MM.1S (cell line): ENCODE measurements at regions not wholly inside any gene's neighbourhood (a gene's known extent, or its start where the extent isn't known, plus 50 kb on each side); places are given as distances from the start of the nearest gene placed in this dataset.
A peak's percentile ranks its signal among the peaks of the same experiment; 100 is the strongest.
"Not testable (repeated sequence)": the region's sequence is repeated elsewhere in the genome, so short reads cannot be mapped to it uniquely, and the experiment has no call there.

Experiments
- DNase-seq: peaks from one replicate; pipeline ENCODE4 v3.0.0-alpha.2; 2015
- H2AFZ ChIP-seq: fragments of 300-600 bp; sonication (generic); 2 replicates; pipeline ENCODE4 v1.6.0; 2016; ENCODE audit warnings: antibody characterized with exemption, low read length
- H3F3A ChIP-seq: fragments of 300-600 bp; sonication (generic); 2 replicates; pipeline ENCODE4 v1.6.1; 2016; ENCODE audit warnings: mild to moderate bottlenecking, antibody characterized with exemption, low read length, moderate library complexity, mixed read lengths; ENCODE audit not compliant: insufficient read depth
- H3K27ac ChIP-seq: fragments of 300-600 bp; sonication (generic); 2 replicates; pipeline ENCODE4 v1.5.1; 2016; ENCODE audit warnings: mild to moderate bottlenecking, low read length
- H3K27me3 ChIP-seq: fragments of 300-600 bp; sonication (generic); replicated peaks from 2 replicates; pipeline ENCODE4 v1.6.0; 2016; ENCODE audit warnings: low read length; ENCODE audit not compliant: insufficient read depth
- H3K36me3 ChIP-seq: fragments of 300-600 bp; sonication (generic); replicated peaks from 2 replicates; pipeline ENCODE4 v1.6.1; 2016; ENCODE audit warnings: mild to moderate bottlenecking, low read length, mixed read lengths; ENCODE audit not compliant: insufficient read depth
- H3K4me1 ChIP-seq: fragments of 300-600 bp; sonication (generic); 2 replicates; pipeline ENCODE4 v1.6.1; 2016; ENCODE audit warnings: low read length, mixed read lengths
- H3K4me2 ChIP-seq: fragments of 300-600 bp; sonication (generic); 2 replicates; pipeline ENCODE4 v1.6.0; 2016; ENCODE audit warnings: low read depth, low read length
- H3K4me3 ChIP-seq: fragments of 300-600 bp; sonication (generic); 2 replicates; pipeline ENCODE4 v1.5.1; 2016; ENCODE audit warnings: low read length, mixed read lengths
- H3K79me2 ChIP-seq: fragments of 300-600 bp; sonication (generic); 2 replicates; pipeline ENCODE4 v1.6.1; 2016; ENCODE audit warnings: mixed run types, low read length, mixed read lengths
- H3K9ac ChIP-seq: fragments of 300-600 bp; sonication (generic); 2 replicates; pipeline ENCODE4 v1.6.1; 2016; ENCODE audit warnings: low read length, mixed read lengths
- H3K9me2 ChIP-seq: fragments of 300-600 bp; sonication (generic); replicated peaks from 2 replicates; pipeline ENCODE4 v1.6.1; 2016; ENCODE audit warnings: mild to moderate bottlenecking, low read length, mixed read lengths; ENCODE audit not compliant: insufficient read depth
- H3K9me3 ChIP-seq: fragments of 300-600 bp; sonication (generic); replicated peaks from 2 replicates; pipeline ENCODE4 v1.6.1; 2016; ENCODE audit warnings: mild to moderate bottlenecking, low read length, mixed read lengths; ENCODE audit not compliant: insufficient read depth
- H4K20me1 ChIP-seq: fragments of 300-600 bp; sonication (generic); 2 replicates; pipeline ENCODE4 v1.6.1; 2016; ENCODE audit warnings: mild to moderate bottlenecking, low read length, moderate library complexity, mixed read lengths; ENCODE audit not compliant: insufficient read depth

GRCh38 chr2:111453816-111454215, 333.1 kb downstream of the BCL2L11 start:
- not testable (repeated sequence) for H3K9ac ChIP-seq, DNase-seq, H3K36me3 ChIP-seq, H3K4me1 ChIP-seq, H2AFZ ChIP-seq, H3K27ac ChIP-seq, H3K4me2 ChIP-seq, H3K9me3 ChIP-seq, H4K20me1 ChIP-seq, H3K4me3 ChIP-seq, H3K27me3 ChIP-seq, H3F3A ChIP-seq, H3K9me2 ChIP-seq
- H3K79me2 ChIP-seq = peaks cover 50% of the 10 kb centered on the region

GRCh38 chr2:111454404-111454803, 333.7 kb downstream of the BCL2L11 start:
- H3K27me3 ChIP-seq, H3K36me3 ChIP-seq, H3K9ac ChIP-seq, H3K9me3 ChIP-seq, H3K4me2 ChIP-seq, H3K27ac ChIP-seq, H3F3A ChIP-seq, H2AFZ ChIP-seq, H4K20me1 ChIP-seq, H3K4me3 ChIP-seq, H3K4me1 ChIP-seq, H3K9me2 ChIP-seq: not testable (repeated sequence)
- peak; percentile 40 for DNase-seq
- peaks cover 50% of the 10 kb centered on the region for H3K79me2 ChIP-seq

DNA sequence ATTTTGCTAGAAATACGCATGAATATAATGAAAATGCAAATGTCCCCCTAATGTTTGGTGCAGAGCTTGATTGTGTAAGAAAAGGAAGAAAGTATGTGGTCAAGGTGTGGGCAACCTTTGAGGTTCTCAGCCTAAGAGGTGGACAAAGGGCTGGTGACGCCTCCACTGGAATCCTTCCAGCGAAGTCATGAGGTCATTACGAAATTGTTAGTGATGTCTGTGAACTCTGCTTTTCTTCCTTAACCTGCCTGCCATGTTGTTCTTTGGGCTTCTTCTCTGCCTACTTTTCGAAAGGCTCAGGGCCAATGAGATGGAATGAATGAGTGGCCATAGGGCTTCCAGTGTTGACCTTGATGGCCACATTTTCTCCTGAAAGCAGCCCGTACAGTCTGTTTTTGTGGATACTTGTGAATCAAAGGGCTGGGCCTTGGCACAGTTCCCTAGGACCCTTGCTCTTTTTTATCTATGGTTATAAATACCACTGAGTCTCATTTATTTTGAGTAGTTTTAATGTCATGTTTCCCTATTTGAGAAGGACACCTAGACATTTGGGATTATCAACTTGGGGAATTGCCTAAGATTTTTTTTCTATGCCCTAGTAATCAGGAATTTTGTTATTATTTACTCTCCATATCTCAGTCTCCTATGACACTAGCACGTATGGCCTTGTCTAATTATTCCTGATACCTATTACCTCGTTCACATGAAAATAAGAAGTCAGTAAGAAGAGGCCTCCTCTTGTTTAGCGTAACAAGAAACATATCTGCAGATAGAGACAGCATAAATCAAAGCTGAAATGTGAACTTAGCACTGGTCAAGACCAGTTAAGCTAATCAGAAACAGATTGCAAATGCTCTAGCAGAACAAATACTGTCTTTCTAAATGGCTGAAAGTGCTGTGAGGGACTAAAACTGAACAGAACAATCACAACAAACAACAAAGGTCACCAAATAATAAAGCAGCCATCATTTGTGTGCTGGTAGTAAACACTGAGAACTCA, 334.6 kb downstream of the BCL2L11 start:
- not testable (repeated sequence) for H3K4me3 ChIP-seq, H3K9ac ChIP-seq, H3F3A ChIP-seq, H3K9me3 ChIP-seq, H3K4me2 ChIP-seq, H4K20me1 ChIP-seq, H3K4me1 ChIP-seq, H3K36me3 ChIP-seq, H2AFZ ChIP-seq, H3K9me2 ChIP-seq, DNase-seq, H3K27me3 ChIP-seq
- Histone ChIP-seq H3K79me2 (peaks cover 50% of the 10 kb centered on the region), H3K27ac (peak overlapping the region; percentile 16; the same call in 1 of the 2 replicates)

DNA sequence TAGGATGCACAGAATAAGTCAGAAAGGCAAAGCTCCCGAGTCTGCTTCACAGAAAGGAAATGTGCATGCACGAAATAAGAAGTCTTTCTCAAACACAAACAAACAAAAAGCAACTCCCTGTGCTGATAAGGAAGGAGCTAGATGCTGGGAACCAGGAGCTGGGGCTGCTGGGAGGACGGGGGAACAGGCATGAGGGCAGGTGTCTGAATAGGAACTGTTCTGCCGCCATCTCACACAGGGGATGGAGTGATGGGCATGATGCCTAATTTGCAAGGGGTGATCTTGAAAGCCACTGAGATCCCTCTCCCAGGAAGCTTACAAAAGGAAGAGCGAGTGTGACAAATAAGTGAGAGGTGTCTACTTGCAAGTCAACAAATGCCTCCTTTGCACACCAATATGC, 336.5 kb downstream of the BCL2L11 start:
- peaks cover 58% of the 10 kb centered on the region for H3K79me2 ChIP-seq
- not testable (repeated sequence) for H3K4me2 ChIP-seq, H3K4me1 ChIP-seq, H3K27ac ChIP-seq, DNase-seq, H4K20me1 ChIP-seq, H2AFZ ChIP-seq, H3K9me3 ChIP-seq, H3K9ac ChIP-seq, H3K36me3 ChIP-seq, H3K27me3 ChIP-seq, H3K9me2 ChIP-seq, H3F3A ChIP-seq, H3K4me3 ChIP-seq

DNA sequence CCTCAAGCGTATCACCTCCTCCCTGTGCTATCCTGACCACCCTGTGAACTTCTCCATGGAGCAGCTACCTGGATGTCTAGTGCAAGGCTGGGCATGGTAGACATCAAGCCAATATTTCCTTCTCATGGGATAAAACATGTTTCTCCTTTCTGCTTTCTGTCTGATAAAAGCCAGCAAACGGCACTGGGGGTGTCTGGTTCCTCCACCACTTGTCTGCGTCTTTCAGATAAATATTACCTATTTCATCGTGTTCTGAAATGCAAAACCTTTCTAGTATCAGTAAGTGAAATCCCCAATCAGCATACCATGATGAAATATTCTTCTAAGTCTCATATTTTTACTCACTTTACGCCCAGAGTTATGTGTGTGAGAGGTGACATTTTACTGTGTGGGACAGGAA, 340.2 kb downstream of the BCL2L11 start:
- H3K27me3 ChIP-seq, DNase-seq, H3K4me3 ChIP-seq, H4K20me1 ChIP-seq, H3K27ac ChIP-seq, H2AFZ ChIP-seq, H3K4me2 ChIP-seq, H3K4me1 ChIP-seq, H3K9me3 ChIP-seq, H3F3A ChIP-seq, H3K36me3 ChIP-seq, H3K9me2 ChIP-seq, H3K9ac ChIP-seq: not testable (repeated sequence)
- H3K79me2 ChIP-seq = peaks cover 60% of the 10 kb centered on the region

DNA sequence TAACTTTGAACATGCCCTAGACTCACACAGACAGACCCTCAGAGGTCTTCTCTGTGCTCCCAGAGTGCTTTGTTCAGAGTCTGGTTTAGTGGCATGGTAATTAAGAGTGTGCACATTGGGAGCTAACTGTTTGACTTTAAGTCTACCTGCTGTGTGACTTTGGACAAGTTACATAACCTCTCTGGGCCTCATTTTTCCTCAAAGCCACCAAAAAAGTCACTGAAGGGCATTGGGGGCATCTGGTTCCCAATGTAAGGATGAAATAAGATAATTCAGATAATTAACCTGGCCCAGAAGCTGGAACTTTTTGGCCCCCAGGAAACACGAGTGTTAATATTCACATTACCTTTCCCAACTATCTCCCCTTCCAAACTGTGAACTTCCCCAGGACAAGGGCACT, 341.1 kb downstream of the BCL2L11 start:
- H3K9me2 ChIP-seq, H3K27ac ChIP-seq, H3K9me3 ChIP-seq, H4K20me1 ChIP-seq, DNase-seq, H3K9ac ChIP-seq, H3K4me3 ChIP-seq, H2AFZ ChIP-seq, H3K4me2 ChIP-seq, H3F3A ChIP-seq, H3K36me3 ChIP-seq, H3K27me3 ChIP-seq: not testable (repeated sequence)
- H3K4me1 ChIP-seq = peaks cover 13% of the 10 kb centered on the region
- peaks cover 69% of the 10 kb centered on the region for H3K79me2 ChIP-seq

DNA sequence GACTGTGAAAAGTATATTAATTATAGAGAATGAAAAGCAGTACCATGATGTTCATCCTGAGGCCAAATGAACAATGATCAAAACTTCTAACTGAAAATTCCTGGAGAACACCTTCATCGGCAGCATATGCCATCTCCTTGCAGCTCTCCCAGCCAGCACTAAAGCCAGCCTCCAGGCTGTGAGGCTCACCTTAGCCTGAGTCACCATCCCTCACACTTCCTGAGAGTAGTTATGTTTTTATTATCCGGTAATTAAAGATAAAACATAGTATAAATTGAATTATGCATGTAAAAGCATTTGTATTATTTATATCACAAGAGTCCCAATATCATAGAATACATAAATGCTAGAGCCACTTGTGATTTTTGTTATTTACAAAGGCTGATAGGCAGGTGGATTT, 341.9 kb downstream of the BCL2L11 start:
- peak overlapping the region; percentile 23; the same call in 1 of the 2 replicates for H3K27ac ChIP-seq
- DNase-seq, H3K9ac ChIP-seq: not testable (repeated sequence)

More for the DNA sequence above, 341.9 kb downstream of the BCL2L11 start:
- not testable (repeated sequence) for H2AFZ ChIP-seq, H3K4me2 ChIP-seq, H3K36me3 ChIP-seq, H3F3A ChIP-seq, H3K9me2 ChIP-seq, H3K9me3 ChIP-seq, H3K4me3 ChIP-seq, H3K27me3 ChIP-seq, H4K20me1 ChIP-seq
- Histone ChIP-seq H3K4me1 (peaks cover 17% of the 10 kb centered on the region), H3K79me2 (peaks cover 73% of the 10 kb centered on the region)
